Panc1 (cell line): ENCODE measurements at regions not wholly inside any gene's neighbourhood (a gene's known extent, or its start where the extent isn't known, plus 50 kb on each side); places are given as distances from the start of the nearest gene placed in this dataset.

Source experiments
- ATAC-seq: fragments of 200-7000 bp; cut with Tn5 transposase; 2 replicates; pipeline ENCODE4 v1.9.1; 2020; ENCODE audit warnings: mild to moderate bottlenecking, moderate library complexity
- BruUV-seq: library from RNA; stranded (reverse); fragments of 400-500 nt; replicated peaks from 2 replicates; lab custom pipeline; 2021; lab: Mats Ljungman, UMichigan
- CTCF ChIA-PET: fragments of 300-600 bp; sonication (Branson Sonifier 250); formaldehyde crosslinking; loops from one replicate; lab custom pipeline; 2022; ENCODE audit warnings: antibody characterized with exemption; lab: Charles Lee
- POLR2A ChIA-PET: fragments of 300-600 bp; sonication (Branson Sonifier 250); formaldehyde crosslinking; loops from one replicate; lab custom pipeline; 2022; ENCODE audit warnings: antibody characterized with exemption; lab: Charles Lee
- DNase-seq: peaks from one replicate; pipeline ENCODE4 v3.0.0-alpha.2; 2010; ENCODE audit warnings: low read depth, low spot score
- H3K27ac ChIP-seq: 2 replicates; pipeline ENCODE4 v1.5.1; 2011; ENCODE audit warnings: mild to moderate bottlenecking, low read length, inconsistent platforms
- H3K27me3 ChIP-seq: fragments of 200-500 bp; sonication (Bioruptor generic); 2 replicates; pipeline ENCODE4 v1.6.0; 2014; ENCODE audit warnings: low read length, inconsistent platforms; ENCODE audit not compliant: control insufficient read depth, insufficient read depth
- H3K36me3 ChIP-seq: fragments of 200-500 bp; sonication (Bioruptor generic); 2 replicates; pipeline ENCODE4 v1.5.1; 2014; ENCODE audit warnings: inconsistent platforms, mild to moderate bottlenecking, low read length, moderate library complexity; ENCODE audit not compliant: control insufficient read depth, insufficient read depth
- H3K4me1 ChIP-seq: 2 replicates; pipeline ENCODE4 v1.5.1; 2011; ENCODE audit warnings: inconsistent platforms, mild to moderate bottlenecking, low read length, moderate library complexity; ENCODE audit not compliant: control insufficient read depth, insufficient read depth
- H3K4me3 ChIP-seq, 2 experiments: 2 replicates each; pipeline ENCODE4 v1.5.1; 2011 to 2012; ENCODE audit warnings: low read depth in 2 of 2, low read length in 2 of 2, mild to moderate bottlenecking in 2 of 2, inconsistent platforms in 1 of 2, moderate library complexity in 1 of 2
- H3K9me3 ChIP-seq: fragments of 200-500 bp; sonication (Bioruptor generic); 2 replicates; pipeline ENCODE4 v1.5.1; 2014; ENCODE audit warnings: low read depth, mild to moderate bottlenecking, inconsistent platforms, low read length, moderate library complexity; ENCODE audit not compliant: control insufficient read depth, insufficient read depth
- POLR2AphosphoS5 ChIP-seq: IDR thresholded peaks from 2 replicates; pipeline ENCODE4 v1.6.1; 2012; ENCODE audit warnings: mild to moderate bottlenecking, low read depth, low read length, moderate library complexity
- SIN3A ChIP-seq: IDR thresholded peaks from 2 replicates; pipeline ENCODE4 v1.6.1; 2012; ENCODE audit warnings: low read depth, mild to moderate bottlenecking, low read length, moderate library complexity, borderline replicate concordance; ENCODE audit not compliant: insufficient read depth
- TCF7L2 ChIP-seq: IDR thresholded peaks from 2 replicates; pipeline ENCODE4 v1.6.1; 2011; ENCODE audit warnings: mild to moderate bottlenecking, low read depth, low read length, inconsistent platforms
- in situ Hi-C: cut with HindIII; loops from 2 replicates; pipeline ENCODE4 v1.10.0; 2016; ENCODE audit warnings: low sequenced_read_pairs, low pct_unique_long_range_greater_than_20kb
- intact Hi-C: fragments of 100-400 bp; cut with micrococcal nuclease; formaldehyde crosslinking; loops from one replicate; pipeline ENCODE4 v1.10.0; 2022; ENCODE audit not compliant: unreplicated experiment
- TF ChIP-seq, protein P1 (sequence below): fragments of 450-650 bp; IDR thresholded peaks from 2 replicates; pipeline ENCODE4 v1.5.1; 2017; ENCODE audit warnings: mild to moderate bottlenecking
- TF ChIP-seq, protein P2 (sequence below), 2 experiments: IDR thresholded peaks; 2 replicates each; pipeline ENCODE4 v1.6.1; 2011 to 2012; ENCODE audit warnings: low read depth in 2 of 2, control low read depth in 1 of 2, low read length in 1 of 2, mild to moderate bottlenecking in 1 of 2, moderate library complexity in 1 of 2; ENCODE audit not compliant: insufficient read depth in 1 of 2

DNA sequence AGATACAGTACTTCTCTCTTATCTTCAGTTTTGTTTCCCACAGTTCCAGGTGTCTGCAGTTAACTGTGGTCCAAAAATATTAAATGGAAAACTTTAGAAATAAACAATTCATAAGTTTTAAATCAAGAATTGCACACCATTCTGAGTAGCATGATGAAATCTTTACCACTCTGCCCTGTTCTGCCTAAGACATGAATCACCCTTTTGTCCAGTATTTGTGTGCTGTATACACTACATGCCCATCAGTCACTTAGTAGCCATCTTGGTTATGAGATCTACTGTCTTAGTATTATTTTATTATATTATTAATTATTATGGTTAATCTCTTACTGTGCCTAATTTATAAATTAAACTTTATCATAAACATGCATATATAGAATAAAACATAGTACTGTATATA is 279.0 kb downstream of the OGFRL1 start:
- Histone ChIP-seq H3K4me3 (no peak overlapping the region), H3K4me1 (no peaks in the 10 kb centered on the region), H3K27ac (no peak overlapping the region), H3K9me3 (no peaks in the 10 kb centered on the region), H3K27me3 (no peaks in the 10 kb centered on the region), H3K36me3 (no peaks in the 10 kb centered on the region)
- BruUV-seq, result no TSS peak
- in situ Hi-C loops (no loop called here), intact Hi-C loops (no loop called here)
- ChIA-PET CTCF (interaction anchor here (0.5 kb wide), 1 partner anchor 139 kb away, joined by 3 read pairs; no protein-coding TSS in a partner anchor), POLR2A (no interaction called here)
- ATAC-seq (no peak), DNase-seq (no peak)
- TF ChIP-seq, protein P1, sequence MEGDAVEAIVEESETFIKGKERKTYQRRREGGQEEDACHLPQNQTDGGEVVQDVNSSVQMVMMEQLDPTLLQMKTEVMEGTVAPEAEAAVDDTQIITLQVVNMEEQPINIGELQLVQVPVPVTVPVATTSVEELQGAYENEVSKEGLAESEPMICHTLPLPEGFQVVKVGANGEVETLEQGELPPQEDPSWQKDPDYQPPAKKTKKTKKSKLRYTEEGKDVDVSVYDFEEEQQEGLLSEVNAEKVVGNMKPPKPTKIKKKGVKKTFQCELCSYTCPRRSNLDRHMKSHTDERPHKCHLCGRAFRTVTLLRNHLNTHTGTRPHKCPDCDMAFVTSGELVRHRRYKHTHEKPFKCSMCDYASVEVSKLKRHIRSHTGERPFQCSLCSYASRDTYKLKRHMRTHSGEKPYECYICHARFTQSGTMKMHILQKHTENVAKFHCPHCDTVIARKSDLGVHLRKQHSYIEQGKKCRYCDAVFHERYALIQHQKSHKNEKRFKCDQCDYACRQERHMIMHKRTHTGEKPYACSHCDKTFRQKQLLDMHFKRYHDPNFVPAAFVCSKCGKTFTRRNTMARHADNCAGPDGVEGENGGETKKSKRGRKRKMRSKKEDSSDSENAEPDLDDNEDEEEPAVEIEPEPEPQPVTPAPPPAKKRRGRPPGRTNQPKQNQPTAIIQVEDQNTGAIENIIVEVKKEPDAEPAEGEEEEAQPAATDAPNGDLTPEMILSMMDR, result no peak
- TF ChIP-seq POLR2AphosphoS5 (no peak), SIN3A (no peak), TCF7L2 (no peak)
- TF ChIP-seq, protein P2, sequence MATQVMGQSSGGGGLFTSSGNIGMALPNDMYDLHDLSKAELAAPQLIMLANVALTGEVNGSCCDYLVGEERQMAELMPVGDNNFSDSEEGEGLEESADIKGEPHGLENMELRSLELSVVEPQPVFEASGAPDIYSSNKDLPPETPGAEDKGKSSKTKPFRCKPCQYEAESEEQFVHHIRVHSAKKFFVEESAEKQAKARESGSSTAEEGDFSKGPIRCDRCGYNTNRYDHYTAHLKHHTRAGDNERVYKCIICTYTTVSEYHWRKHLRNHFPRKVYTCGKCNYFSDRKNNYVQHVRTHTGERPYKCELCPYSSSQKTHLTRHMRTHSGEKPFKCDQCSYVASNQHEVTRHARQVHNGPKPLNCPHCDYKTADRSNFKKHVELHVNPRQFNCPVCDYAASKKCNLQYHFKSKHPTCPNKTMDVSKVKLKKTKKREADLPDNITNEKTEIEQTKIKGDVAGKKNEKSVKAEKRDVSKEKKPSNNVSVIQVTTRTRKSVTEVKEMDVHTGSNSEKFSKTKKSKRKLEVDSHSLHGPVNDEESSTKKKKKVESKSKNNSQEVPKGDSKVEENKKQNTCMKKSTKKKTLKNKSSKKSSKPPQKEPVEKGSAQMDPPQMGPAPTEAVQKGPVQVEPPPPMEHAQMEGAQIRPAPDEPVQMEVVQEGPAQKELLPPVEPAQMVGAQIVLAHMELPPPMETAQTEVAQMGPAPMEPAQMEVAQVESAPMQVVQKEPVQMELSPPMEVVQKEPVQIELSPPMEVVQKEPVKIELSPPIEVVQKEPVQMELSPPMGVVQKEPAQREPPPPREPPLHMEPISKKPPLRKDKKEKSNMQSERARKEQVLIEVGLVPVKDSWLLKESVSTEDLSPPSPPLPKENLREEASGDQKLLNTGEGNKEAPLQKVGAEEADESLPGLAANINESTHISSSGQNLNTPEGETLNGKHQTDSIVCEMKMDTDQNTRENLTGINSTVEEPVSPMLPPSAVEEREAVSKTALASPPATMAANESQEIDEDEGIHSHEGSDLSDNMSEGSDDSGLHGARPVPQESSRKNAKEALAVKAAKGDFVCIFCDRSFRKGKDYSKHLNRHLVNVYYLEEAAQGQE (IDR thresholded peaks at IDR 0.05; ENCODE audit: insufficient read depth in 1 of 2, low read depth in 2 of 2, low read length in 1 of 2), result no peak

DNA sequence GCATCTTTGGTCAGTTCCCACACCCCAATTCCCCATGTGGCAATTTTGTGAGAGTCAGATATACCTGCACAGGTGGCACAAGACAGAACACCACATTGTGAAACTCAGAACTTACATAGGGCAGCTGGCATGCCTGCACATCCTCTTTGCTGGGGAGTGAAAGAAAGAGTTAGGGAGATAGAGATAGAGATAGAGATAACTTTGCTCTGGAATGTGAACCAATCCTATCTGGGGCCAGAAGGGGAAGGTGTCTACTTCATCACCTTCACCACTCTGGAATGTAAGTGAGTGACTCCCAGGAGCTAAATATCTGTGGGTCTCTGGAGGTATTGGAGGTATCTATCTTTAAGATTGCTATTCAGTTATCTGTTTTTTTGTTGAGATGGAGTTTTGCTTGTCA is 289.2 kb downstream of the OGFRL1 start:
- no peak for DNase-seq
- no peak overlapping the region for H3K27ac ChIP-seq
- H3K4me1 ChIP-seq, result no peaks in the 10 kb centered on the region
- H3K36me3 ChIP-seq, result no peaks in the 10 kb centered on the region
- ChIA-PET CTCF (no interaction called here), POLR2A (no interaction called here)
- in situ Hi-C loops (no loop called here), intact Hi-C loops (no loop called here)
- no peak for ATAC-seq
- BruUV-seq, result no TSS peak
- TF ChIP-seq, protein P2 (IDR thresholded peaks at IDR 0.05; ENCODE audit: insufficient read depth in 1 of 2, low read depth in 2 of 2, low read length in 1 of 2), result no peak
- no peak for TF ChIP-seq SIN3A
- no peak for TF ChIP-seq TCF7L2
- no peak for TF ChIP-seq POLR2AphosphoS5
- TF ChIP-seq, protein P1, result no peak
- no peak overlapping the region for H3K4me3 ChIP-seq
- no peaks in the 10 kb centered on the region for H3K27me3 ChIP-seq
- H3K9me3 ChIP-seq, result no peaks in the 10 kb centered on the region
